HG02759 (cell line): ENCODE measurements at regions not wholly inside any gene's neighbourhood (a gene's known extent, or its start where the extent isn't known, plus 50 kb on each side); places are given as distances from the start of the nearest gene placed in this dataset.
"Not testable (repeated sequence)": the region's sequence is repeated elsewhere in the genome, so short reads cannot be mapped to it uniquely, and the experiment has no call there.

Experiments used
- ATAC-seq: cut with Tn5 transposase; IDR thresholded peaks from one replicate; pipeline ENCODE4 v1.9.1; 2021; ENCODE audit warnings: mild to moderate bottlenecking, moderate library complexity; ENCODE audit not compliant: unreplicated experiment

DNA sequence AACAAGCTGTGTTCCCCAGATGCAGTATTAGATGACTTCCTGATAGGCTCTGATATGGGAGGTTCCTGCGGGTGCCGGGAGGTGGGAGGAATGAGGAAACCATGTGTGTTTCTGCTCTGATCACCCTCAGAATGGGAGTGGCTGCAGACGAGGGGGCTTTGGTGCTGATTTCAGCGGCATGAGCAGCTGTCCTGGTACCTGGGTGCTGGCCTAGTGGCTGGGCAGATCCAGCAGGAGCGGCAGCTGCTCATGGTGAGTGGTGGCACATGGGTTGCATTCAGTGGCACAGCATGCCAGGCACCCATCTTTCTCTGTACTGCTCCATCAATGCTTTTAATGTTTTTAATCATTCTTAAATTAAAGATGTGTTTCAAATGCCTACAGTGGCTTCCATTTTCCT lies 177.2 kb upstream of the NETO1 start:
- no peak for ATAC-seq

- no peak for ATAC-seq
Observed at GRCh38 chr18:73043611-73044010, 175.8 kb upstream of the NETO1 start.

GRCh38 chr18:73043211-73043610 lies 175.4 kb upstream of the NETO1 start:
- no peak for ATAC-seq

DNA sequence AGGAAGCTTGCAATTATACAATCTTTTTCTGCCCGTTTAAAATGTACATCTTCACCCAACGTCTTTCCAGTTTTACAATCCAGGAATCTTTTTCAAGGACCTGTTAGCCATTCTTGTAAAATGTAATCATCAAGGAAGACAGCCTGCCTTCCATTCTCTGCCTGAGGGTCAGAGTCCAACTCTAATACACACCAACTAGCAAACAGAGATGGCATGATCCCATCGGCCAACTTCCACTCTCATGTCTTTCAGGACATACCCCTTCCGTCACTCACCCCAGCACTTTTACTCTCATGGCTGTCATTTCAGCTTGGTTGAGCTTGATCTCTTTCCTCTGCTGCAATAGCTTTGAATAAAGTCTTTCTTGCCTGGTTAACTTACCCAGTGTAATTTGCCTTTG lies 172.5 kb upstream of the NETO1 start:
- ATAC-seq, result no peak

- ATAC-seq, result no peak
Observed at GRCh38 chr18:73038336-73038735, 170.5 kb upstream of the NETO1 start.

- ATAC-seq, result no peak
Observed at GRCh38 chr18:73023975-73024374, 156.2 kb upstream of the NETO1 start.

GRCh38 chr18:73009691-73010090 lies 141.9 kb upstream of the NETO1 start:
- no peak for ATAC-seq

- ATAC-seq, result no peak
Observed at GRCh38 chr18:73007915-73008308, 140.1 kb upstream of the NETO1 start.

- ATAC-seq, result peak; percentile 63
Observed at GRCh38 chr18:73007195-73007914, 139.6 kb upstream of the NETO1 start.

DNA sequence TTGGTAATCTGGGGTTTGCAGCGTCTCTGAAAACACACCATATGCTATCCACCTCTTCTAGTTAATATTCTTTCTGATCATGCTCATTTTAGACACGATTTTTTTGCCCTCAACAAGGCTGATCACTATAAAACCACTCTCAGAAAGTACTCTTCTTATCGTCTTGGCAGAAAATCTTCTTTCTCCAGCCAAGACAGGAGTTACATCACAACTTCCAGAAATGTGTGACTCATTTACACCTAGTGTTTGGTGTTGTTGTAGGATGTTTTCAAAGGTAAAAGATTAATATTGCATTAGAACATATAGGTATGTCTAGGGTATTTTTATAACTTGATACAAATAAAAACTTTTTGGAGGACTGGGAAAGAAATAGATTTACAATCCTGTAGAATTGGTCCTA lies 138.5 kb upstream of the NETO1 start:
- no peak for ATAC-seq

DNA sequence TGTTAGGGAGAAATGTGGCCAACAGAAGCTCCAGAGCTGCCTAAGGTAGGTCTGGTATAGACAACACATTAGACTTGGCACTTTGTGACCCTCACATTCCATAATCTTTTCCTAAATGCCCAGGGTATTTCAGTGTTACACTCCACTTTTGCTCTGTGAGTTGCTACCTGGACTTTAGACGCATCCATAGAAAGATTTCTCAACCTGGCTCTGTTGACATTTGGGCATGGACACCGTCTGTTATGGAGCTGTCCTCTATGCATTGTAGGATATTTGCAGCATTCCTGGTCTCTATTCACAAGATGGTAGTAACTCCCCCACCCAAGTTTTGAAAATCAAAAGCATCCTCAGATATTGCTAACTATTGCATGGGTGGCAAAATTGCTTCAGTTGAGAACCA lies 136.5 kb upstream of the NETO1 start:
- ATAC-seq, result no peak

DNA sequence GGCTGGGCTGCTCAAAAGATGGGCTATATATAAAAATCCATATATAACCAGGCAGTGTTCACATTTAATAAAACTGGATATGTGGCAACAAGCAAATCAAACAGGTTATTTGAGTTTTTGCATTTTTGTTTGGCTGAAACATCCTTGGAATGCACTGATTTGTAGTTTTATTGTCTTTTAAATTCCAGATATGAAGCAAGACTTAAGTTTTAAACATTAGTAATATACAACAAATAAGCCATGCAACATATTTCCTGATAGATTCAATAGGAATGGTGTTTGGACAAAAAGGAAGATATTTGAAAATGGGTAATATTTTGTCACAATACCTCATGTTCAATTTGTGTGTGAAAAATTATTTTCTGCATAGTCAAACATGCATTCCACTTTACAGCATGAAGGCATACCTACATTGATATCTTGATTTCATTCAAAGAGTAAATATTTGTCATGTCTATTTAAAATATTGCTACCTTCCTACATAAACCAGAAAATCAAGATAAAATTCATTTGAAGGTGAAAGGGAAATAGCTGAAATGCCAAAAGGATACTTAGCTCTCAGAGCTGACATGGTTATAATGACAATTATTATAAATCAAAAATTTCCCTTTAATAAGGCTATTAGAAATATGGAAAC lies 132.3 kb upstream of the NETO1 start:
- no peak for ATAC-seq

DNA sequence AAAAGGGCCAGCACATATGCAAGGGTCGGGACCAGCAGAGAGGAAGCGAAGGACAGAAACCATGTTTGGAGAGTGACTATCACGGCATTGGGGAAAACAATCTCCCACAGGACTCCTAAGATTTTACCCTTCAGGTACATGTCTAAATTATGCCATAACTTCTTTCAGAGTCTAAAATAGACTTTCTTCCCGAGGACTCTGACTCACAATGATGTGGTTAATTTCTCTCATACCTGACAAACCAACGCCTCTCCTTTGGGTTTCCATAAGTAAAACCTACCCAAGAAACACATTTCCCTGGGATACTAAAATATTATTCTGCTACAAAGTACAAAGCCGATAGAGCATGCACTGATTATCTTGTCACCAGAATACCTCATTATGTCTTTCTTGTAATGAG lies 127.8 kb upstream of the NETO1 start:
- no peak for ATAC-seq

GRCh38 chr18:72993250-72993649 lies 125.5 kb upstream of the NETO1 start:
- ATAC-seq, result no peak

GRCh38 chr18:72991379-72991778 lies 123.6 kb upstream of the NETO1 start:
- ATAC-seq, result no peak

DNA sequence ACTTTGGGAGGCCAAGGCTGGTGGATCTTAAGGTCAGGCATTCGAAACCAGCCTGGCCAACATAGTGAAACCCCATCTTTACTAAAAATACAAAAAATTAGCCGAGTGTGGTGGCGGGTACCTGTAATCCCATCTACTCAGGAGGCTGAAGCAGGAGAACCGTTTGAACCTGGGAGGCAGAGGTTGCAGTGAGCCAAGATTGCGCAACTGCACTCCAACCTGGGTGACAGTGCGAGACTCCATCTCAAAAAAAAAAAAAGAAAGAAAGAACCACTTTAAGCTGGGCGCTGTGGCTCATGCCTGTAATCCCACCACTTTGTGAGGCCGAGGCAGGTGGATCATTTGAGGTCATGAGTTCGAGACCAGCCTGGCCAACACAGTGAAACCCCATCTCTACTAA lies 119.8 kb upstream of the NETO1 start:
- ATAC-seq, result not testable (repeated sequence)

GRCh38 chr18:72986103-72986502 lies 118.3 kb upstream of the NETO1 start:
- ATAC-seq, result no peak

DNA sequence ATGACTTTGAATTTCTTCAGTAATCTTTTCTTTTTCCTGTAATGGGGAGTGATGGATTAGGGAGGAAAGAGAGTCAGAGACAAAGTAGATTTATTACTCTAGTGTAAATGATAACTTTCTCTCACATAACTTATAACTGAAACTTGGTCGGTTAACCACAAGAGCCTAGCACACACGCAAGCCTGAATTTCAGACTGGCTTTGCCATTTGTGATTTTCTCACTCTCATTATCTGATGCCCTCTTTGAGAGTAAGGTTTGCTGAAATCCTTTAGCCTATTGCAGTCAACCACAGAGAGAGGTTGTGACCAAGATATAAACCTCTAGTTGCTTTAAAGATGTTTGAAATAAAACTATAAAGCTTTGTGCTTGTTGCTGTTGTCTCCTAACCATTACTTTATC lies 117.9 kb upstream of the NETO1 start:
- no peak for ATAC-seq

- no peak for ATAC-seq
Observed at GRCh38 chr18:72984290-72984689, 116.5 kb upstream of the NETO1 start.

GRCh38 chr18:72973841-72974240 lies 106.1 kb upstream of the NETO1 start:
- ATAC-seq, result no peak

- ATAC-seq, result no peak
Observed at GRCh38 chr18:72965616-72966015, 97.8 kb upstream of the NETO1 start.

- not testable (repeated sequence) for ATAC-seq
Observed at GRCh38 chr18:72958195-72958594, 90.4 kb upstream of the NETO1 start.

GRCh38 chr18:72948439-72948838 lies 80.7 kb upstream of the NETO1 start:
- no peak for ATAC-seq
